ENCODE measurements at regions not wholly inside any gene's neighbourhood (a gene's known extent, or its start where the extent isn't known, plus 50 kb on each side); places are given as distances from the start of the nearest gene placed in this dataset.

GRCh38 chr2:220795705-220796104 lies 776.4 kb downstream of the EPHA4 start:
- ATAC-seq, result no peak
- FAIRE-seq, result no peak
- Histone ChIP-seq H3K27me3 (ENCODE audit: control insufficient read depth in 1 of 2, insufficient read depth in 2 of 2, low read length in 2 of 2) (no peaks in the 10 kb centered on the region), H3K4me3 (replicated peaks in 1 of 3; ENCODE audit: insufficient read depth in 1 of 3, low read depth in 2 of 3, low read length in 3 of 3) (no peak overlapping the region), H3K4me2 (ENCODE audit: low read depth, low read length) (no peak overlapping the region), H3K79me2 (ENCODE audit: insufficient read depth, low read length) (no peaks in the 10 kb centered on the region), H3K4me1 (ENCODE audit: insufficient read depth, low read length) (no peaks in the 10 kb centered on the region), H3K9ac (ENCODE audit: insufficient read depth, low read depth, low read length) (no peak overlapping the region), H3K9me3 (ENCODE audit: low read length) (peaks cover 60% of the 10 kb centered on the region), H3K27ac (ENCODE audit: extremely low read length, insufficient read depth, low read length) (no peak overlapping the region), H3K36me3 (replicated peaks in 1 of 2; ENCODE audit: control insufficient read depth in 1 of 2, insufficient read depth in 2 of 2, low read length in 2 of 2) (no peaks in the 10 kb centered on the region), H2AFZ (ENCODE audit: low read length) (no peak overlapping the region), H4K20me1 (ENCODE audit: insufficient read depth, low read length) (no peaks in the 10 kb centered on the region)
- no peak for TF ChIP-seq XBP1 (CRISPR knock-in tag; IDR thresholded peaks at IDR 0.05)
- no peak for TF ChIP-seq MTF1 (CRISPR knock-in tag; IDR thresholded peaks at IDR 0.05)
- peak; percentile 83 for TF ChIP-seq CREB1 (IDR thresholded peaks at IDR 0.05)
- no peak for TF ChIP-seq CREB1 (CRISPR knock-in tag; IDR thresholded peaks at IDR 0.05)
- peak; percentile 92 for TF ChIP-seq ATF7 (IDR thresholded peaks at IDR 0.05)
- TF ChIP-seq ATF7 (CRISPR knock-in tag; IDR thresholded peaks at IDR 0.05), result no peak
- POLR2A ChIA-PET, result no interaction called here
- intact Hi-C loops (cut with micrococcal nuclease; ENCODE audit: unreplicated experiment), result no loop called here
- BruUV-seq (replicated peaks), result no TSS peak
- CTCF ChIA-PET (ENCODE audit: low intra/inter-chr PET ratio, low total read pairs), result no interaction called here
- WGBS (ENCODE audit: low lambda C conversion rate), result 3% methylated on average over 3 of the region's 3 CpGs
- DNase-seq (ENCODE audit: low spot score), result no peak
- in situ Hi-C loops (cut with HindIII; ENCODE audit: extremely low pct_ligation_motif_present, low pct_unique_long_range_greater_than_20kb), result no loop called here

- Histone ChIP-seq H2AFZ (ENCODE audit: low read length) (no peak overlapping the region), H3K4me1 (ENCODE audit: insufficient read depth, low read length) (no peaks in the 10 kb centered on the region), H3K9me3 (ENCODE audit: low read length) (peaks cover 57% of the 10 kb centered on the region), H3K27me3 (ENCODE audit: control insufficient read depth in 1 of 2, insufficient read depth in 2 of 2, low read length in 2 of 2) (no peaks in the 10 kb centered on the region), H4K20me1 (ENCODE audit: insufficient read depth, low read length) (no peaks in the 10 kb centered on the region), H3K4me2 (ENCODE audit: low read depth, low read length) (no peak overlapping the region), H3K4me3 (replicated peaks in 1 of 3; ENCODE audit: insufficient read depth in 1 of 3, low read depth in 2 of 3, low read length in 3 of 3) (no peak overlapping the region), H3K9ac (ENCODE audit: insufficient read depth, low read depth, low read length) (no peak overlapping the region), H3K27ac (ENCODE audit: extremely low read length, insufficient read depth, low read length) (no peak overlapping the region), H3K79me2 (ENCODE audit: insufficient read depth, low read length) (no peaks in the 10 kb centered on the region), H3K36me3 (replicated peaks in 1 of 2; ENCODE audit: control insufficient read depth in 1 of 2, insufficient read depth in 2 of 2, low read length in 2 of 2) (no peaks in the 10 kb centered on the region)
- intact Hi-C loops (cut with micrococcal nuclease; ENCODE audit: unreplicated experiment) (no loop called here), in situ Hi-C loops (cut with HindIII; ENCODE audit: extremely low pct_ligation_motif_present, low pct_unique_long_range_greater_than_20kb) (no loop called here)
- no peak for DNase-seq (ENCODE audit: low spot score)
- FAIRE-seq, result no peak
- WGBS (ENCODE audit: low lambda C conversion rate), result 0% methylated on average over 1 of the region's 1 CpG
- TF ChIP-seq EZH2 (conservative IDR thresholded peaks at IDR 0.05; ENCODE audit: low read depth, low read length) (no peak), FOXJ3 (CRISPR knock-in tag; IDR thresholded peaks at IDR 0.05; ENCODE audit: borderline replicate concordance) (no peak), HNRNPK (IDR thresholded peaks at IDR 0.05; ENCODE audit: low read depth, low read length, poor library complexity, severe bottlenecking) (no peak), SALL1 (CRISPR knock-in tag; IDR thresholded peaks at IDR 0.05) (no peak), RXRA (CRISPR knock-in tag; IDR thresholded peaks at IDR 0.05) (no peak), TCF7 (IDR thresholded peaks at IDR 0.05; ENCODE audit: low read depth) (no peak)
- ATAC-seq, result no peak
- no TSS peak for BruUV-seq (replicated peaks)
- ChIA-PET CTCF (ENCODE audit: low intra/inter-chr PET ratio, low total read pairs) (no interaction called here), POLR2A (no interaction called here)
These were observed 761.0 kb downstream of the EPHA4 start for GRCh38 chr2:220811115-220811514.
